Liver (tissue), 8 donors: ENCODE measurements at regions not wholly inside any gene's neighbourhood (a gene's known extent, or its start where the extent isn't known, plus 50 kb on each side); places are given as distances from the start of the nearest gene placed in this dataset.

Source experiments
- DNase-seq: peaks from one replicate; pipeline ENCODE4 v3.0.0-alpha.2; 2017; ENCODE audit warnings: low spot score
- H3K27ac ChIP-seq, 2 donors: one replicate each; pipeline ENCODE4 v1.7.0; 2013; ENCODE audit warnings: inconsistent platforms in 2 of 2, low read length in 2 of 2, control low read depth in 1 of 2, low read depth in 1 of 2, mild to moderate bottlenecking in 1 of 2
- H3K27me3 ChIP-seq, 4 donors: one replicate each; pipeline versions ENCODE4 v1.6.1 to v1.7.0; 2013; ENCODE audit warnings: low read length in 3 of 4, inconsistent platforms in 1 of 4, mild to moderate bottlenecking in 1 of 4, moderate library complexity in 1 of 4; ENCODE audit not compliant: control insufficient read depth in 4 of 4, insufficient read depth in 4 of 4
- H3K36me3 ChIP-seq, 4 donors: one replicate each; pipeline versions ENCODE4 v1.6.1 to v1.7.0; 2013; ENCODE audit warnings: low read length in 3 of 4, mild to moderate bottlenecking in 3 of 4, low read depth in 1 of 4, moderate library complexity in 1 of 4; ENCODE audit not compliant: control insufficient read depth in 4 of 4, insufficient read depth in 3 of 4
- H3K4me1 ChIP-seq, 4 donors: one replicate each; pipeline versions ENCODE4 v1.6.1 to v1.7.0; 2013; ENCODE audit warnings: low read length in 3 of 4, mild to moderate bottlenecking in 3 of 4, moderate library complexity in 1 of 4; ENCODE audit not compliant: control insufficient read depth in 4 of 4, insufficient read depth in 4 of 4
- H3K4me3 ChIP-seq, 3 donors: one replicate each; pipeline versions ENCODE4 v1.6.1 to v1.7.0; 2013; ENCODE audit warnings: low read length in 3 of 3, control low read depth in 1 of 3, low read depth in 1 of 3, mild to moderate bottlenecking in 1 of 3
- H3K9ac ChIP-seq, 2 donors: one replicate each; pipeline ENCODE4 v1.7.0; 2013; ENCODE audit warnings: low read length in 2 of 2, mild to moderate bottlenecking in 2 of 2, moderate library complexity in 2 of 2, control low read depth in 1 of 2, low read depth in 1 of 2
- H3K9me3 ChIP-seq, 4 donors: one replicate each; pipeline versions ENCODE4 v1.6.1 to v1.7.0; 2013; ENCODE audit warnings: low read length in 3 of 4; ENCODE audit not compliant: control insufficient read depth in 4 of 4
- ATF3 ChIP-seq: IDR thresholded peaks from 2 replicates; pipeline ENCODE4 v1.6.1; 2016; ENCODE audit warnings: antibody characterized with exemption
- CTCF ChIP-seq: fragments of 150-350 bp; IDR thresholded peaks from 2 replicates; pipeline ENCODE4 v1.5.1; 2017; ENCODE audit warnings: improper control_type of control experiment, low read depth, low read length; ENCODE audit not compliant: missing input control
- EGR1 ChIP-seq, 2 donors: IDR thresholded peaks; 2 replicates each; pipeline ENCODE4 v1.6.1; 2016 to 2018; ENCODE audit warnings: antibody characterized with exemption in 2 of 2, low read depth in 2 of 2
- FOXA1 ChIP-seq: IDR thresholded peaks from 2 replicates; pipeline ENCODE4 v1.6.1; 2016; ENCODE audit warnings: antibody characterized with exemption
- FOXA2 ChIP-seq: IDR thresholded peaks from 2 replicates; pipeline ENCODE4 v1.6.1; 2016; ENCODE audit warnings: antibody characterized with exemption
- GABPA ChIP-seq, 2 donors: IDR thresholded peaks in 1 of 2; conservative IDR thresholded peaks in 1 of 2; 2 replicates each; pipeline ENCODE4 v1.6.1; 2016; ENCODE audit warnings: antibody characterized with exemption in 2 of 2, mild to moderate bottlenecking in 1 of 2, moderate library complexity in 1 of 2
- HNF4A ChIP-seq, 2 donors: conservative IDR thresholded peaks; 2 replicates each; pipeline ENCODE4 v1.6.1; 2016; ENCODE audit warnings: antibody characterized with exemption in 2 of 2, mild to moderate bottlenecking in 2 of 2
- HNF4G ChIP-seq: IDR thresholded peaks from 2 replicates; pipeline ENCODE4 v1.6.1; 2016; ENCODE audit warnings: antibody characterized with exemption
- JUND ChIP-seq, 2 donors: IDR thresholded peaks; 2 replicates each; pipeline ENCODE4 v1.6.1; 2016; ENCODE audit warnings: antibody characterized with exemption in 2 of 2
- MAX ChIP-seq: IDR thresholded peaks from 2 replicates; pipeline ENCODE4 v1.6.1; 2016; ENCODE audit warnings: antibody characterized with exemption
- NR2F2 ChIP-seq: IDR thresholded peaks from 2 replicates; pipeline ENCODE4 v1.6.1; 2016; ENCODE audit warnings: antibody characterized with exemption
- RAD21 ChIP-seq, 2 donors: IDR thresholded peaks; 2 replicates each; pipeline ENCODE4 v1.6.1; 2016; ENCODE audit warnings: antibody characterized with exemption in 2 of 2, mild to moderate bottlenecking in 2 of 2
- REST ChIP-seq: IDR thresholded peaks from 2 replicates; pipeline ENCODE4 v1.6.1; 2016; ENCODE audit warnings: antibody characterized with exemption, mild to moderate bottlenecking
- RXRA ChIP-seq, 2 donors: IDR thresholded peaks; 2 replicates each; pipeline ENCODE4 v1.6.1; 2017 to 2018; ENCODE audit warnings: antibody characterized with exemption in 2 of 2, mild to moderate bottlenecking in 1 of 2
- SP1 ChIP-seq: IDR thresholded peaks from 2 replicates; pipeline ENCODE4 v1.6.1; 2018; ENCODE audit warnings: antibody characterized with exemption, mild to moderate bottlenecking
- TAF1 ChIP-seq: conservative IDR thresholded peaks from 2 replicates; pipeline ENCODE4 v1.6.1; 2016; ENCODE audit warnings: antibody characterized with exemption, mild to moderate bottlenecking
- YY1 ChIP-seq: IDR thresholded peaks from 2 replicates; pipeline ENCODE4 v1.6.1; 2016; ENCODE audit warnings: antibody characterized with exemption, mild to moderate bottlenecking
- ZBTB33 ChIP-seq: IDR thresholded peaks from 2 replicates; pipeline ENCODE4 v1.6.1; 2016; ENCODE audit warnings: antibody characterized with exemption
- WGBS: extraction: QIAGEN DNeasy Blood & Tissue Kit; methylation state at CpG from one replicate; pipeline ENCODE4 v1.1.7; 2013; 5-methylcytosine and 5-hydroxymethylcytosine counted together
- donor health status: healthy.
- donor health status: healthy.
- donor health status: healthy.
- donor health status: healthy.
- donor health status: healthy.

- WGBS: 79% methylated on average over 2 of the region's 2 CpGs
- no peak overlapping the region for H3K9ac ChIP-seq
- TF ChIP-seq CTCF (no peak), FOXA1 (no peak), YY1 (no peak)
- no peak overlapping the region for H3K27ac ChIP-seq
- no peak for DNase-seq
- H3K9me3 ChIP-seq: no peaks in the 10 kb centered on the region
- no peaks in the 10 kb centered on the region for H3K27me3 ChIP-seq
- H3K36me3 ChIP-seq: no peaks in the 10 kb centered on the region
- H3K4me3 ChIP-seq: no peak overlapping the region
- H3K4me1 ChIP-seq: no peaks in the 10 kb centered on the region
Observed at GRCh38 chr14:43232261-43232660, 1274.8 kb downstream of the FSCB start.

- no peak overlapping the region for H3K4me3 ChIP-seq
- H3K27me3 ChIP-seq: no peaks in the 10 kb centered on the region
- no peak overlapping the region for H3K27ac ChIP-seq
- no peak for DNase-seq
- TF ChIP-seq SP1 (no peak), NR2F2 (no peak), FOXA1 (no peak), ATF3 (no peak), RXRA (IDR thresholded peaks at IDR 0.05) (no peak), GABPA (IDR thresholded peaks at IDR 0.05 in 1 of 2, conservative IDR thresholded peaks at IDR 0.05 in 1 of 2) (no peak), EGR1 (IDR thresholded peaks at IDR 0.05; ENCODE audit: low read depth in 2 of 2) (no peak), TAF1 (no peak), FOXA2 (no peak), ZBTB33 (no peak), REST (no peak), YY1 (no peak), RAD21 (IDR thresholded peaks at IDR 0.05) (no peak), HNF4A (conservative IDR thresholded peaks at IDR 0.05) (no peak), MAX (no peak), CTCF (no peak), JUND (IDR thresholded peaks at IDR 0.05) (no peak), HNF4G (no peak)
- no peaks in the 10 kb centered on the region for H3K36me3 ChIP-seq
- H3K9ac ChIP-seq: no peak overlapping the region
- H3K9me3 ChIP-seq: no peaks in the 10 kb centered on the region
- H3K4me1 ChIP-seq: no peaks in the 10 kb centered on the region
- WGBS: 84% methylated on average over 2 of the region's 2 CpGs
Observed at GRCh38 chr14:43215524-43215923, 1291.6 kb downstream of the FSCB start.
